HG03378 (cell line): ENCODE measurements at regions not wholly inside any gene's neighbourhood (a gene's known extent, or its start where the extent isn't known, plus 50 kb on each side); places are given as distances from the start of the nearest gene placed in this dataset.
"Not testable (repeated sequence)": the region's sequence is repeated elsewhere in the genome, so short reads cannot be mapped to it uniquely, and the experiment has no call there.

ENCODE experiments used
- ATAC-seq: cut with Tn5 transposase; IDR thresholded peaks from one replicate; pipeline ENCODE4 v1.9.1; 2021; ENCODE audit warnings: mild to moderate bottlenecking, moderate library complexity; ENCODE audit not compliant: unreplicated experiment

GRCh38 chr1:105467549-105467948 lies 1588.9 kb upstream of the PRMT6 start:
- ATAC-seq: no peak

GRCh38 chr1:105470541-105470940 lies 1585.9 kb upstream of the PRMT6 start:
- not testable (repeated sequence) for ATAC-seq

- no peak for ATAC-seq
Measured at GRCh38 chr1:105483436-105483835, 1573.0 kb upstream of the PRMT6 start.

GRCh38 chr1:105485207-105485606 lies 1571.3 kb upstream of the PRMT6 start:
- ATAC-seq: no peak

- ATAC-seq: no peak
Measured at GRCh38 chr1:105492921-105493320, 1563.6 kb upstream of the PRMT6 start.

- no peak for ATAC-seq
Measured at GRCh38 chr1:105516068-105516467, 1540.4 kb upstream of the PRMT6 start.

GRCh38 chr1:105533996-105534395 lies 1522.5 kb upstream of the PRMT6 start:
- ATAC-seq: no peak

GRCh38 chr1:105544475-105544874 lies 1512.0 kb upstream of the PRMT6 start:
- ATAC-seq: no peak

- no peak for ATAC-seq
Measured at GRCh38 chr1:105556266-105556665, 1500.2 kb upstream of the PRMT6 start.

- ATAC-seq: no peak
Measured at GRCh38 chr1:105558023-105558422, 1498.5 kb upstream of the PRMT6 start.

- no peak for ATAC-seq
Measured at GRCh38 chr1:105565006-105565405, 1491.5 kb upstream of the PRMT6 start.

- no peak for ATAC-seq
Measured at GRCh38 chr1:105585791-105586190, 1470.7 kb upstream of the PRMT6 start.

GRCh38 chr1:105591681-105592080 lies 1464.8 kb upstream of the PRMT6 start:
- ATAC-seq: no peak

- ATAC-seq: no peak
Measured at GRCh38 chr1:105608713-105609112, 1447.8 kb upstream of the PRMT6 start.

- no peak for ATAC-seq
Measured at GRCh38 chr1:105626276-105626987, 1430.0 kb upstream of the PRMT6 start.

GRCh38 chr1:105631153-105631744 lies 1425.2 kb upstream of the PRMT6 start:
- not testable (repeated sequence) for ATAC-seq

- no peak for ATAC-seq
Measured at GRCh38 chr1:105632342-105633196, 1423.9 kb upstream of the PRMT6 start.

- ATAC-seq: no peak
Measured at GRCh38 chr1:105636052-105636451, 1420.4 kb upstream of the PRMT6 start.

- ATAC-seq: no peak
Measured at GRCh38 chr1:105641407-105641806, 1415.1 kb upstream of the PRMT6 start.

GRCh38 chr1:105652109-105652508 lies 1404.4 kb upstream of the PRMT6 start:
- ATAC-seq: no peak

- no peak for ATAC-seq
Measured at GRCh38 chr1:105655032-105655431, 1401.4 kb upstream of the PRMT6 start.

- no peak for ATAC-seq
Measured at GRCh38 chr1:105664495-105664894, 1392.0 kb upstream of the PRMT6 start.
